ENCODE measurements at regions not wholly inside any gene's neighbourhood (a gene's known extent, or its start where the extent isn't known, plus 50 kb on each side); places are given as distances from the start of the nearest gene placed in this dataset.
A peak's percentile ranks its signal among the peaks of the same experiment; 100 is the strongest.
"Not testable (repeated sequence)": the region's sequence is repeated elsewhere in the genome, so short reads cannot be mapped to it uniquely, and the experiment has no call there.

- no peak for DNase-seq
Measured at GRCh38 chr4:131251321-131251720, 1897.8 kb upstream of the PCDH10 start.

- no peak for DNase-seq
Measured at GRCh38 chr4:131257241-131257640, 1891.9 kb upstream of the PCDH10 start.

GRCh38 chr4:131258361-131258760 lies 1890.7 kb upstream of the PCDH10 start:
- no peak for DNase-seq

DNA sequence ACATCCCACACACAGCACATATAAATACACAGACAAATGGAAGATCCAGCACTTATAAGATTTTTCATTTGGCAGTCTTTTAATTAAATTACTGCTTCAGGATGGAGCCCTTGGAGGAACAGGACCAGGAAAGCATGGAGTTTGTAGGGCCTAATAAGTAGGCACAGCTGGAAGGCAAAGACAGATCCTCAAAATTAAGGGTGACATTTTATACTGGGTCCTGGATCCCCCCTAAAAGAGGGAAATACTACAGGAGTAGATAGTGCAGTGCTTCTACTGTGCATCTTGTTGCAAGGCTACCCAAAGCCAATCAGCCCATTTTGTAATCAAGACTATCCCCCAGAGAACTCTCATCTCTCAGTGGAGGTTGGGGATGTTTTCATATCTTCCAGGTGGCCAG lies 1860.7 kb upstream of the PCDH10 start:
- no peak for DNase-seq

GRCh38 chr4:131296192-131296591 lies 1852.9 kb upstream of the PCDH10 start:
- DNase-seq, result no peak

DNA sequence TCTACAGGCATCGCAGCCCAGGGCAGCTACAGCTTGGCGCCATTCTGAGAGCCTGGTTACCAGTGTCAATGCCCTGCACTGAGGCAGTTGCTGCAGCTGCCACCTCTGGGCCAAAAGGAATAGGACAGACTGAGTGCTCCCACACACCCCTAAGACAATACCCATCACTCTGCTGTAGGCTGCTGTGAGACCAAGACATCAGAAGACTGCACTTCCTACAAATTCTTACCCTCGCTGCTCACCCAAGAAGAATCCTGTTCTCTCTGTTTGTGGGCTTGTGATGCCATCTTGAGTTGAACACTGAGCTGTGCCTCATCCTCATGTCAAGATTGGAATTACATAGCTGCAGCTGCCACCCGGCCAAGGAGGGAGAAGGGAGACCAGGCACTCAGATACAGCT lies 1847.0 kb upstream of the PCDH10 start:
- DNase-seq, result no peak

DNA sequence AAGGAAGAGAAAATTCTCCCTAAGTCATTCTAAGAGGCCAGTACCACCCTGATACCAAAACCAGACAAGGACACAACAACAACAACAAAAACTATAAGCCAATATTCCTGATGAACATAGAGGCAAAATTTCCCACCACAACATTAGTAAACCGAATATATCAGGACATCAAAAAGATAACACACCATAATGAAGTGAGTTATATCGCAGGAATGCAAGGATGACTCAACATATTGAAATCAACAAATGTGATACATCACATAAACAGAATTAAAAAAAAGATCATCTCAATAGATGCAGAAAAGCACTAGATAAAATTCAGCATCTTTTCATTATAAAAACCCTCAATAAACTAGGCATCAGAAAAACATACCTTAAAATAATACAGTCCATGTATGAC lies 1844.4 kb upstream of the PCDH10 start:
- DNase-seq, result no peak

DNA sequence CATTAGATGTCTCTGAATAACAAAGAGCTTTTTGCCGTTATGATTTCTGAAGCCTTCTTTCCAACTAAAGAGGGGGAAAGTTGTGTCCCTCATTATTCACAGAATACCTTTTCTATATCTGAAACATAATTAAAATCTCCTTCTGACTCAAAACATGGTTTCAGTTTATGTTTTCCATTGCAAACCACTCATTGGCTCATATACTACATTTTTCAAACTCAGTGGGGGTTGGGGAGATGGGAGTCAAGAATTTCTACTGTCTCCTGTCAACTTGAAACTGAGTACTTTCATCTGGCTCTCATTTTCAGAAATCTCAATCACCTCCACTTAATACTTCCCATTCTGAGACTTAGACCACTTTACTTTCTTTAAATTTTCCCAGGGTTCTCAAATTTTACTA lies 1839.5 kb upstream of the PCDH10 start:
- no peak for DNase-seq

DNA sequence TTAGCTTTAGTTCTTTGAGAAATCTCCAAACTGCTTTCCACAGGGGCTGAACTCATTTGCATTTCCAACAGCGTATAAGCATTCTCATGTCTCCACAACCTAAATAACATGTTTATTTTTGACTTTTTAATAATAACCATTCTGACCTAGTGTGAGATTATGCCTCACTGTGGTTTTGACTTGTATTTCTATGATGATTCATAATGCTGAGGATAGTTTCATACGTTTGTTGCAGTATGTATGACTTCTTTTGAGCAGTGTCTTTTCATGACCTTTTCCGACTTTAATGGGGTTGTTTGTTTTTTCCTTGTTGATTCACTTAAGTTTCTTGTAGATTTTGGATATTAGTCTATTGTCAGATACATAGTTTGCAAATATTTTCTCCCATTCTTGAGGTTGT lies 1833.0 kb upstream of the PCDH10 start:
- DNase-seq, result no peak

- DNase-seq, result no peak
Measured at GRCh38 chr4:131337936-131338335, 1811.2 kb upstream of the PCDH10 start.

- no peak for DNase-seq
Measured at GRCh38 chr4:131339137-131339536, 1810.0 kb upstream of the PCDH10 start.

GRCh38 chr4:131344761-131345160 lies 1804.3 kb upstream of the PCDH10 start:
- no peak for DNase-seq

- no peak for DNase-seq
Measured at GRCh38 chr4:131347816-131348215, 1801.3 kb upstream of the PCDH10 start.

DNA sequence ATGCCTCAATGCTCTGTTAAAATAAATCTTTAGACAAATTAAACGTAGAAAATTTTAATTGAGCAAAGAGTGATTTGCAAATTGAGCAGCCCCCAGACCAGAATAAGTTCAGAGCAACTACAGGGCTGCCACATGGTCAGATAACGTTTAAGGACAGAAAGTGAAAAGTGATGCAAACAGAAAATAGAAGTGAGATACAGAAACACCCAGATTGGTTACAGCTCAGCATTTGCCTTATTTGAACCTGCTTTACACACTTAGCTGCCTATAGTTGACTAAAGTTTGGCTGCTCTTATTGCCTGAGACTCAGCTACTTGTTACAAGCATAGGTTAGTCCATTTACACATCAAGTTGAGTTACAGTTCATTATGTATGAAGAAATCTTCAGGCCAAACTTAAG lies 1800.8 kb upstream of the PCDH10 start:
- DNase-seq, result no peak

DNA sequence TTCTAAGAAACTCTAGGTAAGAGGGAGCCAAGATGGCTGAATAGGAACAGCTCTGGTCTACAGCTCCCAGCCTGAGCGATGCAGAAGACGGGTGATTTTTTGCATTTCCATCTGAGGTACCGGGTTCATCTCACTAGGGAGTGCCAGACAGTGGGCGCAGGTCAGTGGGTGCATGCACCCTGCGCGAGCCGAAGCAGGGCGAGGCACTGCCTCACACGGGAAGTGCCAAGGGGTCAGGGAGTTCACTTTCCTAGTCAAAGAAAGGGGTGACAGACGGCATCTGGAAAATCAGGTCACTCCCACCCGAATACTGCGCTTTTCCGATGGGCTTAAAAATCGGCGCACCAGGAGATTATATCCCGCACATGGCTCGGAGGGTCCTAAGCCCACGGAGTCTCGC lies 1796.7 kb upstream of the PCDH10 start:
- DNase-seq, result not testable (repeated sequence)

GRCh38 chr4:131366714-131367113 lies 1782.4 kb upstream of the PCDH10 start:
- no peak for DNase-seq

GRCh38 chr4:131367441-131367840 lies 1781.7 kb upstream of the PCDH10 start:
- DNase-seq, result no peak

- DNase-seq, result no peak
Measured at GRCh38 chr4:131370846-131371245, 1778.2 kb upstream of the PCDH10 start.

DNA sequence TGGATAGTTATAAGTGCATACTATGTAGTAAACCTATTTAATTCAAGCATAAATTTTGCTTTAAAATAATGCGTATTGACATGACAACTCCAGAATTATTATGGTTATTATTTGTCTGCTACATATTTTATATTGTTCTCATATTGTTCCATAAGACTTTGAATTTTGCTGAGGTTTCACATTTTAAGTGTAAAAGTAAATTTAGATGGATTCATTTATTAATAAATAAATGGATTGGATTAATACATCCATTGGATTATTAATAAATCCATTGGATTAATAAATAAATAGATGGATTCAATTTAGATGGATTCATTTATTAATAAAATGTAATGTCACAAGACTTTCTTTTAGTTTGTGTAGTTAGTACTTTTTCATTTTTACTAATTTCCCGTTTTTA lies 1768.0 kb upstream of the PCDH10 start:
- no peak for DNase-seq

DNA sequence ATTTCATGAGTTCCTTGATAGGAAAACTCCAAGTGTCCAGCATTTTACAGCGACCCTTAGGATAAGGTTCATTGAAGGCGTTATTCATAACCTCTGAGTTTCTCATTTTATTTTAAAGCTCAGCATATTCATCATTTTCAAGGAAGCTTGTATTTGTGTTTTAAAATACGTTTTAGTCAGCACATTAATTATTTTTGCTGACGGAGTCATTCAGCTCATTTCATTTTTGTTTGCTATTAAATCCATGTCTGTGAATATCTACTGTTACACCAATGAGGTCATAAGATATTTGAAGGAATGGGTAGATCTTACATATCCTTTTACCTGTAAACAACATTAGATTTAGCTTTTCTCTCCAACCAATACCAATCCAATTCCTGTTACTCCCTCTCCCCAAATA lies 1766.3 kb upstream of the PCDH10 start:
- no peak for DNase-seq

- no peak for DNase-seq
Measured at GRCh38 chr4:131388277-131388676, 1760.8 kb upstream of the PCDH10 start.

DNA sequence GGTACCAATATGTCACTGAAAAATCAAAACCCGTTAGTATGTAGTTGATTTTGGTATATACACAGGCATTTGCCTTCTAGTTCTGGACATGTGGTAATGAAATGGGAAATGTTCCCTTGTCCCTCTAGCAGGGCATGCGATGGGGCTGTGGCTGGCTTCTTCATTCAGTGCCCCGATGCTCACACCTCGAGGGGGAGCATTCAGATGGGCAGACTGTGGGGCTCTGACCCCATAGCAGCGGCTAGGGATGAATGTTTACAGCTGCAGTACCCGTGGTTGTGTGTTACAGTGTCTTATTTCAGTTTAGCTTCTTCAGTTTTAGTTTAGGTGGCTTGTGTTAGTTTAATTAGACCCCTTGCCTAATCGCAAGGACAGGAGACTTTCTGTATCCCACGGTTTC lies 1741.0 kb upstream of the PCDH10 start:
- DNase-seq, result no peak

GRCh38 chr4:131411393-131411792 lies 1737.7 kb upstream of the PCDH10 start:
- no peak for DNase-seq

- DNase-seq, result no peak
Measured at GRCh38 chr4:131419147-131419546, 1729.9 kb upstream of the PCDH10 start.

DNA sequence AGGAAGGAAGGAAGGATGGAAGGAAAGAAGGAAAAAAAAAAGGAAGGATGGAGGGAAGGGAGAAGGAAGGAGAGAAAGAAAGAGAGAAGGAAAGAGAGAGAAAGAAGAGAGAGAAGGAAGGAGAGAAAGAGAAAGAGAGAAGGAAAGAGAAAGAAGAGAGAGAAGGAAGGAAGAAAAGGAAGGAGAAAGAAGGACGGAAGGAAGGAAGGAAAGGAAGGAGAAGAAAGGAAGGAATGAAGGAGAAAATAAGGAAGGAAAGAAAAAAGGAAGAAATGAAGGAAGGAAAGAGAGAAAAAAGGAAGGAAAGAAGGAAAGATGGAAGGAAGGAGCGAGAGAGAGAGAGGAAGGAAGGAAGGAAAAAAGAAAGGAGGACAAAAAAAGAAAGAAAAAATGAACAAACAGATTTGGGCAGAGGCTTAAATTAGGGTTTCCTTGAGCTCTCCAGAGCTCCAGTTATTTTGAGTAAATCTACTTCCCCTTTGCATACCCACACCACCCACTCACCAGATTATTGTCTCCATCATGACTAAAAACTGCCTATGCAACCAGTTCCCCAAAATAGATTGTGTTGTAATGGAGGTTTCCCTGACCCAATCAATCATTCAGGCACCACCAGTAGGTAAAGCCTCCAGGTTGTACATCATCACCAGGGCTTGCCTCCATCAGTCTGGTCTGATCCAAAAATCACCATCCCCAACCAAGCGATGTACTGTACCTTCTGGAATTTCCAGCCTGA lies 1722.9 kb upstream of the PCDH10 start:
- DNase-seq, result peak; percentile 96

Data from MV-4-11 (cell line).